OCI-LY3 (cell line): ENCODE measurements at regions not wholly inside any gene's neighbourhood (a gene's known extent, or its start where the extent isn't known, plus 50 kb on each side); places are given as distances from the start of the nearest gene placed in this dataset.
A peak's percentile ranks its signal among the peaks of the same experiment; 100 is the strongest.

ENCODE experiments used
- H2AFZ ChIP-seq: fragments of 200-600, 300-600 bp; shearing (Covaris generic); 2 replicates; pipeline ENCODE4 v1.6.0; 2014; ENCODE audit warnings: antibody characterized with exemption, low read depth, low read length
- H3K27ac ChIP-seq: fragments of 200-600, 300-600 bp; sonication (generic); 2 replicates; pipeline ENCODE4 v1.5.1; 2014; ENCODE audit warnings: mild to moderate bottlenecking, low read length, moderate library complexity, mixed read lengths
- H3K27me3 ChIP-seq: fragments of 200-600, 300-600 bp; sonication (generic); 2 replicates; pipeline ENCODE4 v1.6.1; 2014; ENCODE audit warnings: low read depth, low read length, mixed read lengths
- H3K36me3 ChIP-seq: fragments of 200-600, 300-600 bp; sonication (generic); replicated peaks from 2 replicates; pipeline ENCODE3; 2014; ENCODE audit warnings: low read depth, low read length, mixed read lengths
- H3K4me1 ChIP-seq: fragments of 300-600, 200-600 bp; sonication (generic); 2 replicates; pipeline ENCODE4 v1.6.1; 2014; ENCODE audit warnings: low read length, mixed read lengths
- H3K4me2 ChIP-seq: fragments of 200-600, 300-600 bp; sonication (generic); 2 replicates; pipeline ENCODE4 v1.6.1; 2014; ENCODE audit warnings: low read length, mixed read lengths
- H3K4me3 ChIP-seq: fragments of 300-600, 200-600 bp; sonication (generic); 2 replicates; pipeline ENCODE4 v1.5.1; 2014; ENCODE audit warnings: antibody characterized with exemption, mild to moderate bottlenecking, low read length, moderate library complexity
- H3K79me2 ChIP-seq: fragments of 300-600, 200-600 bp; shearing (Covaris generic); 2 replicates; pipeline ENCODE4 v1.6.1; 2014; ENCODE audit warnings: mild to moderate bottlenecking, low read length, mixed read lengths
- H3K9ac ChIP-seq: fragments of 300-600, 200-600 bp; shearing (Covaris generic); 2 replicates; pipeline ENCODE4 v1.6.0; 2014; ENCODE audit warnings: mild to moderate bottlenecking, low read length, moderate library complexity
- H3K9me3 ChIP-seq: fragments of 200-600, 300-600 bp; shearing (Covaris generic); 2 replicates; pipeline ENCODE4 v1.6.1; 2014; ENCODE audit warnings: low read length, mixed read lengths; ENCODE audit not compliant: insufficient read depth
- H4K20me1 ChIP-seq: fragments of 200-600, 300-600 bp; sonication (generic); 2 replicates; pipeline ENCODE4 v1.6.1; 2016; ENCODE audit warnings: low read length, mixed read lengths; ENCODE audit not compliant: insufficient read depth
- CTCF ChIP-seq: fragments of 200-600, 300-600 bp; sonication (generic); IDR thresholded peaks from 2 replicates; pipeline ENCODE4 v1.5.1; 2014; ENCODE audit warnings: antibody characterized with exemption, low read length, low read depth
- EZH2phosphoT487 ChIP-seq: fragments of 200-600 bp; shearing (Covaris generic); IDR thresholded peaks from 2 replicates; pipeline ENCODE4 v1.6.1; 2018; ENCODE audit warnings: antibody characterized with exemption, mixed run types, low read depth

GRCh38 chr11:38019072-38019775 lies 1421.2 kb upstream of the RAG2 start:
- no peaks in the 10 kb centered on the region for H3K79me2 ChIP-seq
- H4K20me1 ChIP-seq, result no peaks in the 10 kb centered on the region
- H3K9me3 ChIP-seq, result no peaks in the 10 kb centered on the region
- H3K27ac ChIP-seq, result no peak overlapping the region
- H2AFZ ChIP-seq, result no peak overlapping the region
- H3K4me3 ChIP-seq, result no peak overlapping the region
- no peaks in the 10 kb centered on the region for H3K27me3 ChIP-seq
- H3K4me1 ChIP-seq, result no peaks in the 10 kb centered on the region
- TF ChIP-seq CTCF (0 out of 2 replicates have a peak, but pooled peaks have one; percentile 8), EZH2phosphoT487 (no peak)
- H3K4me2 ChIP-seq, result no peak overlapping the region
- no peak overlapping the region for H3K9ac ChIP-seq
- H3K36me3 ChIP-seq, result no peaks in the 10 kb centered on the region

- no peak overlapping the region for H2AFZ ChIP-seq
- H4K20me1 ChIP-seq, result no peaks in the 10 kb centered on the region
- TF ChIP-seq EZH2phosphoT487 (no peak), CTCF (no peak)
- no peak overlapping the region for H3K9ac ChIP-seq
- no peak overlapping the region for H3K4me3 ChIP-seq
- no peaks in the 10 kb centered on the region for H3K27me3 ChIP-seq
- no peak overlapping the region for H3K27ac ChIP-seq
- no peaks in the 10 kb centered on the region for H3K36me3 ChIP-seq
- H3K79me2 ChIP-seq, result no peaks in the 10 kb centered on the region
- H3K9me3 ChIP-seq, result no peaks in the 10 kb centered on the region
- H3K4me2 ChIP-seq, result no peak overlapping the region
- H3K4me1 ChIP-seq, result no peaks in the 10 kb centered on the region
These were observed 1416.4 kb upstream of the RAG2 start for GRCh38 chr11:38014405-38014804.

- H3K27me3 ChIP-seq, result no peaks in the 10 kb centered on the region
- no peaks in the 10 kb centered on the region for H3K9me3 ChIP-seq
- no peaks in the 10 kb centered on the region for H3K79me2 ChIP-seq
- H3K9ac ChIP-seq, result no peak overlapping the region
- no peak overlapping the region for H3K4me3 ChIP-seq
- no peaks in the 10 kb centered on the region for H4K20me1 ChIP-seq
- no peak overlapping the region for H3K4me2 ChIP-seq
- H3K4me1 ChIP-seq, result no peaks in the 10 kb centered on the region
- TF ChIP-seq CTCF (no peak), EZH2phosphoT487 (no peak)
- no peak overlapping the region for H3K27ac ChIP-seq
- no peaks in the 10 kb centered on the region for H3K36me3 ChIP-seq
- no peak overlapping the region for H2AFZ ChIP-seq
These were observed 1415.1 kb upstream of the RAG2 start for GRCh38 chr11:38013157-38013556.

- Histone ChIP-seq H3K4me2 (no peak overlapping the region), H3K9me3 (no peaks in the 10 kb centered on the region), H3K9ac (no peak overlapping the region), H3K36me3 (no peaks in the 10 kb centered on the region), H3K79me2 (no peaks in the 10 kb centered on the region), H2AFZ (no peak overlapping the region), H3K4me3 (no peak overlapping the region), H3K4me1 (no peaks in the 10 kb centered on the region), H3K27ac (no peak overlapping the region), H3K27me3 (no peaks in the 10 kb centered on the region), H4K20me1 (no peaks in the 10 kb centered on the region)
- no peak for TF ChIP-seq CTCF
- TF ChIP-seq EZH2phosphoT487, result no peak
These were observed 1413.5 kb upstream of the RAG2 start for GRCh38 chr11:38011496-38011895.
